Ovary (tissue), 1 donor: ENCODE measurements at regions not wholly inside any gene's neighbourhood (a gene's known extent, or its start where the extent isn't known, plus 50 kb on each side); places are given as distances from the start of the nearest gene placed in this dataset.

Experiments
- EP300 ChIP-seq: sonication (generic); formaldehyde crosslinking; IDR thresholded peaks from one replicate; pipeline ENCODE4 v1.6.1; 2017; ENCODE audit warnings: antibody characterized with exemption
- POLR2A ChIP-seq: fragments of 450-650 bp; IDR thresholded peaks from one replicate; pipeline ENCODE4 v1.6.1; 2017; ENCODE audit warnings: antibody characterized with exemption, mild to moderate bottlenecking, moderate library complexity

DNA sequence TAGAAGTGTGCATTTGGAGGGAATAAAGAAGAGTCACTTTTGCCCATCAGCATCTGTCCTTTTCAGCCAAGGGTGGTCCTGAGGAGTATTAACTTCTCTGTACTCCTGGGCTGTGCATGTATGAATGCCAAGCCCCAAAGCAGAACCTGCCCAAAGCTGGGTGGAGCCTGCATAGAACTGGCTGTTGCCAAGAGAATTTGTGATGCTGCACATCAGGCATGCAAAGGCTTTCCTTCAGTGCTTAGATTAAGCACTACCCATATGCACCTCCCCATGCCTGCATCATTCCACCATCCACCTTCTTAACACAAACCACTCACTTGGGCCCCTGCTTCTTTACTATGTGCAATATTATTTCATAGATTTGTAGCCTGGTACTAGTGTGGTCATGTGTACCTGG is 493.8 kb downstream of the KIF4B start:
- no peak for TF ChIP-seq EP300
- TF ChIP-seq POLR2A, result no peak
